GM21515 (cell line): ENCODE measurements at regions not wholly inside any gene's neighbourhood (a gene's known extent, or its start where the extent isn't known, plus 50 kb on each side); places are given as distances from the start of the nearest gene placed in this dataset.

Experiments
- ATAC-seq: cut with Tn5 transposase; IDR thresholded peaks from one replicate; pipeline ENCODE4 v1.9.1; 2021; ENCODE audit not compliant: unreplicated experiment

- peak; percentile 48 for ATAC-seq
Measured at GRCh38 chr7:20267482-20267881, 50.3 kb upstream of the MACC1 start.

DNA sequence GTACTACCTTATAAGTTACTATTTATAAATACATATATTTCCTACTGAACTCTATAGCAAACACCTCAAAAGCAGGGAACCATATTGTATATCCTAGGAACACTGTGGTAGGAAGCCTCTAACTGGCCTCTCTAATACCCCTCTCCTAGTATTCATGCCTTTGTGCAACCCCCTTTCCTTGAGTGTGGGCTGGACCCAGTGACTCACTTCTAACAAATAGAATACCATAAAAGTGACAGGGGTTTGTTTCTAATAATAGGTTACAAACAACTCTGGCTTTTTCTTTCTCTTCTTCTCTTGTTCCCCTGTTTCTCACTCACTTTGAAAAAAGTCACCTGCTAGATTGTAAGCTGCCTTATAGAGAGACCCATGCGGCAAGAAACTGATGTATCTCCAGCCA is 51.6 kb upstream of the MACC1 start:
- no peak for ATAC-seq

- no peak for ATAC-seq
Measured at GRCh38 chr7:20269726-20270125, 52.5 kb upstream of the MACC1 start.

GRCh38 chr7:20270371-20270770 is 53.2 kb upstream of the MACC1 start:
- ATAC-seq, result no peak

GRCh38 chr7:20270867-20271266 is 53.7 kb upstream of the MACC1 start:
- peak; percentile 91 for ATAC-seq

DNA sequence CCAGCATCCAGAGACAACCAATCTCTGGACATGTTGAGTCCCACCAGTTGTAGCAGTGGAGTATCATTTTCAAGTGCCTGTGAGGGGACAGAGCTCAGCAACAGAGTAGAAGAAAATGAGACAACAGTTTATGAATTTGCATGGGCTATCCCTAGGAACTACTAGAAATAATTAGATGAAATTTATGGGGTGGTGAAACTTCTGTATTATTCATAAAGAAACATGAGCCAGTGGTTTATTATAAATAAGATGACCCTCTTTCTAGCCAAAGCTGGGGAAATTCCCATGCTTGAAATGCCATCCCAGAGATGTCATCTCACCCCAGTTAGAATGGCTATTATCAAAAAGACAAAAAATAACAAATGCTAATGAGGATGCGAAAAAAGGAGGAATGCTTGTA is 55.1 kb upstream of the ITGB8 start:
- ATAC-seq, result no peak

GRCh38 chr7:20276705-20277472 is 53.8 kb upstream of the ITGB8 start:
- no peak for ATAC-seq

DNA sequence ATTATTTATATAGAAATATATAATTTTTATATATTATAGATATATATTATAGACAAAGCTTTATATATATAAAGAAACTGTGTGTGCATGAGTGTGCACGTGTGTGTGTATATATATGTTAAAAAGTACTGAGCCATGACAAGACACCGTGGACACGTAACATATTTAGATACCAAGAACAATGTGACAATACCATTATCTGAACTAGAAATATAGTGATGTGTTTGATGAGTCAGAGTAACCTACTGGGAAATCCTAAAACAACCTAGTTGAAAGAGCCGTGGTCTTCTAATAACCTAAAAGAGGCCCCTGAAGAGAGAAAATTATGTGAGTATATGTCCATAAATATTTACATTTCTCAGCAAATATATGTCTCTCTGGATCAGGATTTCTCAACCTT is 50.7 kb upstream of the ITGB8 start:
- no peak for ATAC-seq

- ATAC-seq, result no peak
Measured at GRCh38 chr7:20280475-20281351, 50.0 kb upstream of the ITGB8 start.
